ENCODE measurements at regions not wholly inside any gene's neighbourhood (a gene's known extent, or its start where the extent isn't known, plus 50 kb on each side); places are given as distances from the start of the nearest gene placed in this dataset.

GRCh38 chr9:16308645-16309044 is 561.8 kb downstream of the BNC2 start:
- TF ChIP-seq CTCF (IDR thresholded peaks at IDR 0.05; ENCODE audit: borderline replicate concordance, extremely low read depth, low read length, poor library complexity, severe bottlenecking) (no peak), EZH2 (IDR thresholded peaks at IDR 0.05; ENCODE audit: borderline replicate concordance, low read depth, low read length, severe bottlenecking) (no peak)
- Histone ChIP-seq H3K79me2 (ENCODE audit: insufficient read depth, low read length) (no peaks in the 10 kb centered on the region), H3K4me2 (ENCODE audit: insufficient read depth, low read length) (no peak overlapping the region), H2AFZ (ENCODE audit: low read depth, low read length) (no peak overlapping the region), H3K27me3 (ENCODE audit: insufficient read depth, low read length, poor library complexity) (no peaks in the 10 kb centered on the region), H3K4me1 (ENCODE audit: insufficient read depth, low read length) (no peaks in the 10 kb centered on the region), H4K20me1 (ENCODE audit: insufficient read depth, low read length) (no peaks in the 10 kb centered on the region), H3K4me3 (ENCODE audit: low read depth in 1 of 2, low read length in 2 of 2) (no peak overlapping the region), H3K9ac (ENCODE audit: low read depth, low read length) (no peak overlapping the region), H3K36me3 (ENCODE audit: insufficient read depth, low read length) (no peaks in the 10 kb centered on the region), H3K27ac (ENCODE audit: low read length) (no peak overlapping the region), H3K9me3 (ENCODE audit: insufficient read depth, low read length, severe bottlenecking) (no peaks in the 10 kb centered on the region)
- no peak for DNase-seq
- ATAC-seq (ENCODE audit: insufficient read depth, low read depth), result no peak

- no peak overlapping the region for H3K4me3 ChIP-seq (ENCODE audit: low read depth in 1 of 2, low read length in 2 of 2)
- H3K27ac ChIP-seq (ENCODE audit: low read length), result no peak overlapping the region
- no peak overlapping the region for H3K4me2 ChIP-seq (ENCODE audit: insufficient read depth, low read length)
- H3K9ac ChIP-seq (ENCODE audit: low read depth, low read length), result no peak overlapping the region
- no peaks in the 10 kb centered on the region for H3K27me3 ChIP-seq (ENCODE audit: insufficient read depth, low read length, poor library complexity)
- H3K4me1 ChIP-seq (ENCODE audit: insufficient read depth, low read length), result no peaks in the 10 kb centered on the region
- no peak for ATAC-seq (ENCODE audit: insufficient read depth, low read depth)
- no peak for TF ChIP-seq EZH2 (IDR thresholded peaks at IDR 0.05; ENCODE audit: borderline replicate concordance, low read depth, low read length, severe bottlenecking)
- TF ChIP-seq CTCF (IDR thresholded peaks at IDR 0.05; ENCODE audit: borderline replicate concordance, extremely low read depth, low read length, poor library complexity, severe bottlenecking), result no peak
- no peaks in the 10 kb centered on the region for H3K36me3 ChIP-seq (ENCODE audit: insufficient read depth, low read length)
- H3K9me3 ChIP-seq (ENCODE audit: insufficient read depth, low read length, severe bottlenecking), result no peaks in the 10 kb centered on the region
- H2AFZ ChIP-seq (ENCODE audit: low read depth, low read length), result no peak overlapping the region
- H3K79me2 ChIP-seq (ENCODE audit: insufficient read depth, low read length), result no peaks in the 10 kb centered on the region
- no peaks in the 10 kb centered on the region for H4K20me1 ChIP-seq (ENCODE audit: insufficient read depth, low read length)
- DNase-seq, result no peak
Observed at GRCh38 chr9:16309082-16309468, 561.4 kb downstream of the BNC2 start.

GRCh38 chr9:16309469-16310271 is 560.8 kb downstream of the BNC2 start:
- DNase-seq (no peak), ATAC-seq (ENCODE audit: insufficient read depth, low read depth) (no peak)
- Histone ChIP-seq H3K4me3 (ENCODE audit: low read depth in 1 of 2, low read length in 2 of 2) (no peak overlapping the region), H3K9me3 (ENCODE audit: insufficient read depth, low read length, severe bottlenecking) (no peaks in the 10 kb centered on the region), H3K4me2 (ENCODE audit: insufficient read depth, low read length) (no peak overlapping the region), H3K36me3 (ENCODE audit: insufficient read depth, low read length) (no peaks in the 10 kb centered on the region), H3K4me1 (ENCODE audit: insufficient read depth, low read length) (no peaks in the 10 kb centered on the region), H4K20me1 (ENCODE audit: insufficient read depth, low read length) (no peaks in the 10 kb centered on the region), H3K79me2 (ENCODE audit: insufficient read depth, low read length) (no peaks in the 10 kb centered on the region), H3K27me3 (ENCODE audit: insufficient read depth, low read length, poor library complexity) (no peaks in the 10 kb centered on the region), H2AFZ (ENCODE audit: low read depth, low read length) (no peak overlapping the region), H3K27ac (ENCODE audit: low read length) (no peak overlapping the region), H3K9ac (ENCODE audit: low read depth, low read length) (no peak overlapping the region)
- no peak for TF ChIP-seq CTCF (IDR thresholded peaks at IDR 0.05; ENCODE audit: borderline replicate concordance, extremely low read depth, low read length, poor library complexity, severe bottlenecking)
- no peak for TF ChIP-seq EZH2 (IDR thresholded peaks at IDR 0.05; ENCODE audit: borderline replicate concordance, low read depth, low read length, severe bottlenecking)

Data from DND-41 (cell line).